OCI-LY7 (cell line): ENCODE measurements at regions not wholly inside any gene's neighbourhood (a gene's known extent, or its start where the extent isn't known, plus 50 kb on each side); places are given as distances from the start of the nearest gene placed in this dataset.

Source experiments
- CTCF ChIP-seq: fragments of 200-600 bp; sonication (generic); conservative IDR thresholded peaks from 2 replicates; pipeline ENCODE4 v1.5.1; 2014; ENCODE audit warnings: mild to moderate bottlenecking, antibody characterized with exemption, low read length, moderate library complexity, mixed read lengths
- EZH2phosphoT487 ChIP-seq: fragments of 200-600 bp; sonication (generic); IDR thresholded peaks from 2 replicates; pipeline ENCODE4 v1.6.1; 2018; ENCODE audit warnings: low read depth, borderline replicate concordance, mild to moderate bottlenecking, mixed run types, antibody characterized with exemption, low read length, moderate library complexity, mixed read lengths

GRCh38 chr3:81995329-81995728 is 233.9 kb upstream of the GBE1 start:
- TF ChIP-seq CTCF, result no peak
- TF ChIP-seq EZH2phosphoT487, result no peak
